GM21528 (cell line): ENCODE measurements at regions not wholly inside any gene's neighbourhood (a gene's known extent, or its start where the extent isn't known, plus 50 kb on each side); places are given as distances from the start of the nearest gene placed in this dataset.
"Not testable (repeated sequence)": the region's sequence is repeated elsewhere in the genome, so short reads cannot be mapped to it uniquely, and the experiment has no call there.

Experiments used
- ATAC-seq: cut with Tn5 transposase; IDR thresholded peaks from one replicate; pipeline ENCODE4 v1.9.1; 2021; ENCODE audit warnings: mild to moderate bottlenecking, moderate library complexity; ENCODE audit not compliant: unreplicated experiment, low FRiP score

DNA sequence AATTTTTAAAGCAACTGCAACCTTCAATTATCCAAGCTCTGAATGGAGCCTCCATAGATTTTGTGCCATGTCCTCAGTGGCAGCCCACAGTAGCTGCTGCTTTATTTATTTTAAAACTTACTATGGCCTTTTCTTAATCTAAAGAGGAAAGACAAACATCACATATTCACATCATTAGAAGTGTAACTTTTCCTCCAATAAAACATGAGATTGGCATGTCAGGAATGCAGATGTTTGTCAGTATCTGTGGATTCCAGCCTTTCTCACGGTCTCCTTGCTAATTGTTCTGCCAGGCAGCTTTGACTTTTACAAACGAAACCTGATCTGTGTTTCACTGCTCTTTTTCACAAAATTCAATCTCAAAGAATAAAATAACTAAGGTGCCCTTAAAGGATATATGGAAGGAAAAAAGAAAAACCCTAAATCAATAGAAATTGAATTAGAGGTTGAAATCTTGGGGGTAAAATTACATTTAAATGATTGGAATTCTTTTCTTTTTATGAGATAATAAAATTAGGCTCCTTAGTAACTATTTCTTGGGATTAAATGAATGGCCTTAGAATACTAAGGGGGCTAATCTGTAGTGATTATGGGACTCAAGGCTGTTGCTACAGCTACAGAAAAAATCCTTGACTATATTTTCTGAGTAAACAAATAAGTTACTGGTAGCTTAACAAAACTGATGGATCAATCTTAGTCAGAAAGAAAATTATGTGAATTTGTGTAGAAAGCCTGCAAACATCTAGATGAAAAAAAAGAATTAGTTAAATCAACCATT is 151.3 kb downstream of the RTL9 start:
- no peak for ATAC-seq

- ATAC-seq, result no peak
These were observed 152.6 kb downstream of the RTL9 start for GRCh38 chrX:110511238-110511637.

DNA sequence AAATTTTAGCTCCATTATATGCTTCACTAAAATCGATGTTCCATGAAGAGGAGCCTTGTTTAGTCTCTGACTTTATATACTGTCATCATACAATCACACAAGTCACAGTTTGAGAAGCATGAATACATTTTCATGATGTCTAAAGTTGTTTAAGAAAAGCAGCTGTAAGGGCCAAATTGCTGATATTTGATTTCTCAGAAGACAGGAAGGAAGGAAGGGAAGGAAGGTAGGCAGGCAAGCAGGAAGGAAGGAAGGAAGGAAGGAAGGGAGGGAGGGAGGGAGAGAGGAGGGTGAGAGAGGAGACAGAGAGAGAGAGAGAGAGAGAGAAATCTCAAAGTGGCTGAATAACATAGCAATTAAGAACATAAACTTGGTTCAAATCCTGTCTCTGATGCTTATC is 153.7 kb downstream of the RTL9 start:
- ATAC-seq, result no peak

DNA sequence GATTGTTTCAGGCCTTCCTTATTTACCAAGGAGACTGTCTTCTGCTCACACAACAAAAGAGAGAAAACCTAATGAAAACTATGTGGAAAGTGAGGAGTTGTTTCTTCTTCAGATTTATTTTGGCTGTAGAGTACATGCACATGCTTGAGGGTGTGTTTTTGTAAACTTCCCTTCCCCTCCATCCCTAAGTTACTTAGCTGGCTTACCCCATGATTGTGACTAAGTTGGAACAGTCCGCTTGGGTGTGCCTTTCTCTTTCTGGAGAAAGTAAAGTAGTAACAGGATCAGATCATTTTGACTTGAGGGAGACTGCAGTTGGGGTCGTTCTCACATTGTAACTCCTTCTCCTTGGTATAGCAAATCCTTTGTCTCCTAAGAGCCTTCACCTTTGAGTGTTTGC is 155.9 kb downstream of the RTL9 start:
- ATAC-seq, result no peak

GRCh38 chrX:110519501-110519900 is 160.9 kb downstream of the RTL9 start:
- ATAC-seq, result no peak

DNA sequence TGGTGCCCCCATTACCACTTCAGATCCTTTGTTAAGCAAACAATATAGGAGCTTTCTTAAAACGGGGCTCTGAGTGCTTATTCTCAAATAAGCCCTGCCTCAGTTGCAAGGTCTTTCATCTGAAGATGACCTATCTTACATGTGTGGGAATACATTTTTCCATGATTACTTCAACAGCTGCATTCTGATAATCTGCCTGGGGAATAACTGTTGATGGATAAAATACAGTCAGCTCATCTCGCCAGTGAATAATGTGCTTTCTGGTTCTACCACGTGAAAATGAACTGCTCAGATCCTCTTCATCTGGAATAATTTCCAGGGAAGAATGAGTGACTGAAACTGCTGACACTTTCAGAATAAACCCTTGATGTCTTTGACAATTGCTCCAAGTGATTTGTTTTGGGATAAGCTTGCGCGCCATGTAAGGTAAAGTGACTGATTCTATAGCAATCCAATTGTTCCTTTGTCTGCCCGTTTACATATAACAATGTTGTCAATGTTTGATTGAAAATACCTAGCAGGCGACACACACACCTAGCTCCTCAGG is 161.3 kb downstream of the RTL9 start:
- no peak for ATAC-seq

GRCh38 chrX:110520652-110521051 is 162.0 kb downstream of the RTL9 start:
- ATAC-seq, result not testable (repeated sequence)

DNA sequence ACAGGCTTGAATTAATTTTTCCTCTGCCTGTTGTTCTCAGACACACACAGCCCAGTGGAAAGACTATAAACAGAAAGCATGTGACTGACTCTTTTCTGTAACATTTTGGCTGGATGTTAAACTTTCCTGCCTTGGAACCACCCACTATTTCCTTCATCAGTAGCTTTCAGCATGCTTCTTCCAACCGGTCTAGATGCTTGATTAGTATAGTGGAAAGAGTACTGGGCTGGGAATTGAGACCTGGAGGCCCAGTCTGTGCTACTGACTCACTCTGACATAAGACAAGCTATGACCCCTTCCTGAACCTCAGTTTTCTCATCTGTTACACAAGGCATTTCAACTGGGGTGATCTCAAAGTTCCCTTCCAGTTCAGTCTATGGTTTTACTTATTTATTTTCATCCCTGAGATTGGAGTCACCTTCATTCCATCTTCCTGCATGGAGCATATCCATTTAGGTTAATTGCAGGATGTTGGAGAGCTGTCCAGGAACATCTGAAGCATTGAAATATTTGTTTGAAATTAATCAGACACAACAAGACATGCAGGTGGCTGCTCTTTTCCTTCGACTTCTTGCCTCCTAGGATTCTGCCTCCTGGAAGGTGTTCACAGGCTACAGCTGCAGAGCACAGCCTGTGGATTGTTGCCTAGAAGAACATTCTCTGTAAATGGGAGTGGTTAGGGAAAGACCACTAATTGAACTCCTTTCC is 173.4 kb downstream of the RTL9 start:
- no peak for ATAC-seq

DNA sequence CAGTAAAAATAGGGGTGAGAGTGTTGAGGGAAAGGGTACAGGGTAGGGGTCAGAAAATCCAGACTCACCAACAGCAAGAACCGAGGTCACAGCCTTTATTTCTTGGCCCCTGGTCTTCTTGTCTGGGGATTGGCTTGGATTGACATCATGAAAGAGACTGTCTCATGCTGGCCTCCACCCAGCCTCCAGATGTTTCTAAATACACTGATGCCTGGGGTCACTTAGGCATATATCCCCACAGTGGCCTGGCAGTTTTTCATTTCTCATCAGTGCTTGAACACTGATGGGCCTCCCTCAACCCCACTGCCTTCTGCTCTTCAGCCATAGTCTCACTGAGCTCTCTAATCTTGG is 173.9 kb downstream of the RTL9 start:
- no peak for ATAC-seq

DNA sequence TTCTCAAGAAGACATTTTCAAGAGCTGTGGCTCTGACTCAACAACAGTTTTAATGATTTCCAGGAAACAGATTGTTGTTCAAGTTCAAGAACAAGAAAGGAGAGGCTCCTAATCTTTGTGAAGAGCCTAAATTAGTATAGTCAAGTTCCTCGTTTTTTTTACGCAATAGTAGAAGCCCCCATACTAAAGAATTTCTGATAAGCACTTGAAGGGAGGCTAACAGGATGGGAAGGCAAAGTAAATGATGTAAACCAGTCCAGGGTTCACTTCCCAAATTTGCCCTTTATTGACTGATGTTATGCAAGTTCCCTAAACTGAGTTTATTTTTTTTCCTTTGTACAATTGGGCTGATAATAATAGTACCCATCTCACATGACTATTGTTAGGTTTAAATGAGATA is 178.2 kb downstream of the RTL9 start:
- ATAC-seq, result no peak

- no peak for ATAC-seq
These were observed 182.6 kb downstream of the RTL9 start for GRCh38 chrX:110541266-110541665.

DNA sequence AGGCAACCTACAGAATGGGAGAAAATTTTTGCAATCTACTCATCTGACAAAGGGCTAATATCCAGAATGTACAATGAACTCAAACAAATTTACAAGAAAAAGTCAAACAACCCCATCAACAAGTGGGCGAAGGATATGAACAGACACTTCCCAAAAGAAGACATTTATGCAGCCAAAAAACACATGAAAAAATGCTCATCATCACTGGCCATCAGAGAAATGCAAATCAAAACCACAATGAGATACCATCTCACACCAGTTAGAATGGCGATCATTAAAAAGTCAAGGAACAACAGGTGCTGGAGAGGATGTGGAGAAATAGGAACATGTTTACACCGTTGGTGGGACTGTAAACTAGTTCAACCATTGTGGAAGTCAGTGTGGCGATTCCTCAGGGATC is 192.2 kb downstream of the RTL9 start:
- ATAC-seq, result not testable (repeated sequence)

- no peak for ATAC-seq
These were observed 199.2 kb downstream of the RTL9 start for GRCh38 chrX:110557864-110558263.

GRCh38 chrX:110558406-110558805 is 199.8 kb downstream of the RTL9 start:
- no peak for ATAC-seq

DNA sequence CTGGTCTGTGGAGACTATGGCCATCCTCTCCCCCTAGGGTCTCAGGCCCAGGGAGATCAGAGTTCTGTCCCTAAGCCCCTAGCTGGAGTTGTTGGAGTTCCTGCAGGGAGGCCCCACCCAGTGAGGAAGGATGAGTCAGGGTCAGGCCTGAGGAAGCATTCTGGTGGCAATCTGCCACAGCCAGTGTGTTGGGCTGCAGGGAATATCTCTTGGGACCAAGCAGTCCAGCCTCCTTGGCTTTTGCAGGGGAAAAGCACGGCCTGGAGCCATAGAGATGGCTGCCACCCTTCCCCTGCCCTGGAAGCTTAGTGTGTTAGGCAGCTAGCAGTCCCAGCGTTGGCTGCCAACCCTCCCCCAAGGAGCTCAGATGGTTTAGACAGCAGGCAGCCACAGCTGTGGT is 202.4 kb downstream of the RTL9 start:
- no peak for ATAC-seq

GRCh38 chrX:110563282-110563681 is 204.6 kb downstream of the RTL9 start:
- no peak for ATAC-seq

DNA sequence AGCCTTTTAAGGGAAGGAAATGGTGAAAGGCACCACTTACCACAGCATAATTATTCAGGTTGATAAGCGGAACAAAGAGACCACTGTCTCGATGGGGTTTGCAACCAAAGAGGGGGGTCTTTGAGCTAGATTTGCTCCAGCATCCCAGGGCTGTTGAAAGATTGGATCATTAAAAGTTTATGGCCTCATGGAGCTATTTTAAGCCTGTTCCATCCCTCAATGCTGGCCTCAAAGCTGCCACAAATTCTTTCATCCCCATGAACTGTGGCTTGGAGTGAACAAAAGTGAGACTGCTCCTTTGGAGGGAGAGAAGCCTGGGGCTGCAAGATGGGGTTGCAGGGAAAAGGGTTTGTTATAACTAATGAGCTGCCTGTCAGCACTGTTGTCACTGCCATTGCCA is 209.8 kb downstream of the RTL9 start:
- no peak for ATAC-seq

DNA sequence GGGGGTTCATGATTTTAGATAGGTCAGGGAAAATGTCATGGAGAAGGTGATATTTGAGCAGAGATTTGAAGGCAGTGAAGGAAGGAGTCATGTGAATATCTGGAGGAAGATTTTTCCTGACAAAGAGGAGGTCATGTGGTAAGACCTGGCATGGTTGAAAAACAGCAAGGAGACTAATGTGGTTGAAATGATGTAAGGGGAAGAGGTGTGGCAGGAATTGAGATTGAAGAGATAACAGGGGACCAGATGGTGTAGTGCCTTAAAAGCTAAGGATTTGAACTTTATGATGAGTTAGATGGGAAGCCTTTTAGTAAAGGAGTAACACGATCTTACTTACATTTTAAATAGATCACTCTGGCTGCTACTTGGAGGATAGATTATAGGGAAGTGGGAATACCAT is 210.9 kb downstream of the RTL9 start:
- no peak for ATAC-seq

GRCh38 chrX:110578270-110578669 is 217.3 kb downstream of the CHRDL1 start:
- ATAC-seq, result no peak

DNA sequence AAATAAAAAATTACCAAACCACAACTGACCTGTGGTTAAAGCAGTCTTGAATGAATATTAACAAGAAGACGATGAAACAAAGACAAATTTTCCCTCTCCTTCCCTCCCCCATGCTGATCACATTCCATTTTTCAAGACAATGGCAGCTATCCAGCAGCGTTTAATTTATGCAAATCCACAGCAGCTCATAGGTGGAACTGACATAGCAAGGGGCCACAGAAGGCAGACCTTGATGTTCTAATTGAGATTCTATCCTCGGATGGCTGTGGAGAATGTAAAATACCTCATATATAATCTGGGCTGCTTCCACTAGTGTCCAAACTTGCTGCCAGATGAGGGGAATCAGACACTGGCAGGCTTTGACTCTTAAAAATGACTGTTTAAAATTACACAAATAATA is 211.5 kb downstream of the CHRDL1 start:
- ATAC-seq, result no peak

DNA sequence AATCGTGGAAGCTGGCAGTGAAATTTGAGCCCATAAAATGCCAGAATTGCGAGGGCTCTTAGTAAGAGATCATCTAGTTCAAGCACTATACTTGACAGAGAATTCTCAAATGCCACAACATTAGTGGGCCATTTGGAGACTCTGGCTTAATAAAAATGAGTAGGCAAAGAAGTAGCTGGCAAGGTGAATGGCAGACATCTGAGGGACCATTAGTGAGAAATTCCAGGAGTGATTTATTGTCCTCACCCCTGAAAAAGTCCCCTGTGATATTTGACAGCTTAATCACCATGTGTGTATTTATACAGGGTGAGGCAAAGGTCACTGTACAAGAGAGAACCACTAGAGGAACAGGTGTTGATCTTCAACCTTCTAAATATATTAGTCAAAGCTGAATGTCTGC is 207.5 kb downstream of the CHRDL1 start:
- ATAC-seq, result no peak

DNA sequence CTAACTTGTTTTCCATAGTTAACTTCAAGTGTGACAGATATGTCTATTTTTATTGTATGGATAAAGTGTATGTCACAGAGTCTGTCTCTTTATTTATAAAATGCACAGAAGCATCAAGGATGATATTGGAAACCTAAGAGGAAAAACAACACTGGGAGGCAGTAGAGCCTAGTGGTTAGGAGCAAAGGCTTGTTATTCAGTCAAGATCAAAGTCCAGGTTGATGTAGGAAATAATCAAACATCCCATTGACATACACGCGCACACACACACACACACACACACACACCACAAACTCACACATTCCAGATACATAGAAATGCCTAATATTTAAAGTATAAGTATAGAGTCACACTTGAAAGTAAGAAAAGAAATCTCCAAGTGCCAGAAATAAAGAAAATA is 206.8 kb downstream of the CHRDL1 start:
- ATAC-seq, result no peak
